ENCODE measurements at regions not wholly inside any gene's neighbourhood (a gene's known extent, or its start where the extent isn't known, plus 50 kb on each side); places are given as distances from the start of the nearest gene placed in this dataset.

- TF ChIP-seq, protein P1, sequence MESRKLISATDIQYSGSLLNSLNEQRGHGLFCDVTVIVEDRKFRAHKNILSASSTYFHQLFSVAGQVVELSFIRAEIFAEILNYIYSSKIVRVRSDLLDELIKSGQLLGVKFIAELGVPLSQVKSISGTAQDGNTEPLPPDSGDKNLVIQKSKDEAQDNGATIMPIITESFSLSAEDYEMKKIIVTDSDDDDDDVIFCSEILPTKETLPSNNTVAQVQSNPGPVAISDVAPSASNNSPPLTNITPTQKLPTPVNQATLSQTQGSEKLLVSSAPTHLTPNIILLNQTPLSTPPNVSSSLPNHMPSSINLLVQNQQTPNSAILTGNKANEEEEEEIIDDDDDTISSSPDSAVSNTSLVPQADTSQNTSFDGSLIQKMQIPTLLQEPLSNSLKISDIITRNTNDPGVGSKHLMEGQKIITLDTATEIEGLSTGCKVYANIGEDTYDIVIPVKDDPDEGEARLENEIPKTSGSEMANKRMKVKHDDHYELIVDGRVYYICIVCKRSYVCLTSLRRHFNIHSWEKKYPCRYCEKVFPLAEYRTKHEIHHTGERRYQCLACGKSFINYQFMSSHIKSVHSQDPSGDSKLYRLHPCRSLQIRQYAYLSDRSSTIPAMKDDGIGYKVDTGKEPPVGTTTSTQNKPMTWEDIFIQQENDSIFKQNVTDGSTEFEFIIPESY (IDR thresholded peaks at IDR 0.05; ENCODE audit: extremely low read depth, insufficient replicate concordance, low read length) = no peak
- TF ChIP-seq JUND (IDR thresholded peaks at IDR 0.05) (no peak), RAD21 (IDR thresholded peaks at IDR 0.05; ENCODE audit: low read depth) (no peak)
Measured at GRCh38 chr9:36485647-36486328, 85.7 kb upstream of the RNF38 start (continued).

- ATAC-seq = no peak
- ChIA-PET RAD21 (ENCODE audit: low non-redundant PET in 1 of 2, low total read pairs in 2 of 2, uncharacterized antibody in 2 of 2, unreplicated experiment in 2 of 2) (no interaction called here), POLR2A (no interaction called here), CTCF (no interaction called here)
- H3K4me1 ChIP-seq (ENCODE audit: control insufficient read depth in 1 of 2, insufficient read depth in 2 of 2, low read length in 2 of 2) = peaks cover 11 to 28% of the 10 kb centered on the region in 2 experiments; a peak in 3 of 4 replicates
- DNase-seq (ENCODE audit: low read depth, low spot score) = no peak
- no peak overlapping the region for H3K27ac ChIP-seq (ENCODE audit: low read depth, low read length)
- peaks cover 4% of the 10 kb centered on the region; the same call in 1 of the 2 replicates for H4K20me1 ChIP-seq (ENCODE audit: insufficient read depth)
- H3K79me2 ChIP-seq (ENCODE audit: insufficient read depth, low read length) = peaks cover 40% of the 10 kb centered on the region
- no peak for TF ChIP-seq CBX3 (IDR thresholded peaks at IDR 0.05; ENCODE audit: low read depth)
- H3K4me3 ChIP-seq (replicated peaks in 1 of 2; ENCODE audit: low read depth in 1 of 2, low read length in 2 of 2) = no peak overlapping the region
- no peaks in the 10 kb centered on the region for H3K27me3 ChIP-seq (ENCODE audit: insufficient read depth, low read length)
- no peak overlapping the region for H3K9ac ChIP-seq (ENCODE audit: low read length)
- no TSS peak for BruUV-seq (replicated peaks)
- no peaks in the 10 kb centered on the region for H3K9me2 ChIP-seq (ENCODE audit: insufficient read depth)
- intact Hi-C loops (cut with micrococcal nuclease) = no loop called here
- no peak overlapping the region for H2AFZ ChIP-seq (ENCODE audit: low read depth, low read length, poor library complexity, severe bottlenecking)
- H3K36me3 ChIP-seq (ENCODE audit: control insufficient read depth in 1 of 2, insufficient read depth in 2 of 2, low read length in 2 of 2) = no peaks in the 10 kb centered on the region
- no peak overlapping the region for H3K4me2 ChIP-seq (ENCODE audit: low read length)
- H3K9me3 ChIP-seq (ENCODE audit: control insufficient read depth in 1 of 2, insufficient read depth in 1 of 2, low read depth in 1 of 2, low read length in 2 of 2) = no peaks in the 10 kb centered on the region
Measured at GRCh38 chr9:36484124-36484523, 84.1 kb upstream of the RNF38 start.

GRCh38 chr9:36479101-36479500 lies 79.0 kb upstream of the RNF38 start:
- TF ChIP-seq EZH2 (IDR thresholded peaks at IDR 0.05) (no peak), POLR2A (IDR thresholded peaks at IDR 0.05; ENCODE audit: borderline replicate concordance, extremely low read depth, insufficient read depth, insufficient read length) (no peak), ZNF274 (IDR thresholded peaks at IDR 0.05; ENCODE audit: low read depth, low read length) (no peak), JUND (IDR thresholded peaks at IDR 0.05) (no peak), TCF7L2 (IDR thresholded peaks at IDR 0.05; ENCODE audit: borderline replicate concordance, extremely low read depth, insufficient read depth, insufficient read length) (no peak)
- TF ChIP-seq, protein P1 (IDR thresholded peaks at IDR 0.05; ENCODE audit: extremely low read depth, insufficient replicate concordance, low read length) = no peak
- H3K27me3 ChIP-seq (ENCODE audit: insufficient read depth, low read length) = no peaks in the 10 kb centered on the region
- DNase-seq (ENCODE audit: low read depth, low spot score) = no peak
- peaks cover 24% of the 10 kb centered on the region for H3K79me2 ChIP-seq (ENCODE audit: insufficient read depth, low read length)
- no peak overlapping the region for H3K9ac ChIP-seq (ENCODE audit: low read length)
- no peaks in the 10 kb centered on the region for H3K36me3 ChIP-seq (ENCODE audit: control insufficient read depth in 1 of 2, insufficient read depth in 2 of 2, low read length in 2 of 2)
- H4K20me1 ChIP-seq (ENCODE audit: insufficient read depth) = no peaks in the 10 kb centered on the region
- no peaks in the 10 kb centered on the region for H3K9me2 ChIP-seq (ENCODE audit: insufficient read depth)
- no peak overlapping the region for H3K4me3 ChIP-seq (replicated peaks in 1 of 2; ENCODE audit: low read depth in 1 of 2, low read length in 2 of 2)
- H3K9me3 ChIP-seq (ENCODE audit: control insufficient read depth in 1 of 2, insufficient read depth in 1 of 2, low read depth in 1 of 2, low read length in 2 of 2) = no peaks in the 10 kb centered on the region
- H3K4me2 ChIP-seq (ENCODE audit: low read length) = no peak overlapping the region
- no peak overlapping the region for H3K27ac ChIP-seq (ENCODE audit: low read depth, low read length)
- no peak for ATAC-seq
- no peak overlapping the region for H2AFZ ChIP-seq (ENCODE audit: low read depth, low read length, poor library complexity, severe bottlenecking)
- CTCF ChIA-PET = interaction anchor here (0.9 kb wide), 1 partner anchor 150 kb away, joined by 3 read pairs; no protein-coding TSS in a partner anchor
- H3K4me1 ChIP-seq (ENCODE audit: control insufficient read depth in 1 of 2, insufficient read depth in 2 of 2, low read length in 2 of 2) = 0 out of 4 replicates have a peak, but pooled peaks cover 0 to 4% of the 10 kb centered on the region in 2 experiments
- RAD21 ChIA-PET (ENCODE audit: low non-redundant PET in 1 of 2, low total read pairs in 2 of 2, uncharacterized antibody in 2 of 2, unreplicated experiment in 2 of 2) = no interaction called here
- POLR2A ChIA-PET = no interaction called here
- intact Hi-C loops (cut with micrococcal nuclease) = no loop called here
- BruUV-seq (replicated peaks) = no TSS peak

Data from HCT116 (cell line).